AG08395 (cell line): ENCODE measurements at regions not wholly inside any gene's neighbourhood (a gene's known extent, or its start where the extent isn't known, plus 50 kb on each side); places are given as distances from the start of the nearest gene placed in this dataset.

Experiments used
- DNase-seq: peaks from one replicate; pipeline ENCODE4 v3.0.0; 2012; ENCODE audit warnings: mixed read lengths, low spot score

GRCh38 chr5:167898361-167899042, 392.9 kb upstream of the WWC1 start:
- no peak for DNase-seq

- peak; percentile 31 for DNase-seq
These were observed 391.9 kb upstream of the WWC1 start for GRCh38 chr5:167899490-167900070.

- no peak for DNase-seq
These were observed 391.0 kb upstream of the WWC1 start for GRCh38 chr5:167900340-167900935.

GRCh38 chr5:167902298-167902697, 389.1 kb upstream of the WWC1 start:
- no peak for DNase-seq

- DNase-seq, result no peak
These were observed 388.2 kb upstream of the WWC1 start for GRCh38 chr5:167903243-167903642.

- DNase-seq, result no peak
These were observed 387.8 kb upstream of the WWC1 start for GRCh38 chr5:167903659-167904058.

- no peak for DNase-seq
These were observed 385.3 kb upstream of the WWC1 start for GRCh38 chr5:167905919-167906853.

GRCh38 chr5:167908606-167909005, 382.8 kb upstream of the WWC1 start:
- DNase-seq, result no peak

GRCh38 chr5:167912941-167913665, 378.3 kb upstream of the WWC1 start:
- no peak for DNase-seq

- DNase-seq, result no peak
These were observed 376.2 kb upstream of the WWC1 start for GRCh38 chr5:167915237-167915636.

GRCh38 chr5:167916261-167916691, 375.2 kb upstream of the WWC1 start:
- DNase-seq, result no peak

GRCh38 chr5:167916706-167917105, 374.7 kb upstream of the WWC1 start:
- peak; percentile 47 for DNase-seq

GRCh38 chr5:167918184-167918812, 373.1 kb upstream of the WWC1 start:
- DNase-seq, result no peak

GRCh38 chr5:167918813-167919483, 372.5 kb upstream of the WWC1 start:
- no peak for DNase-seq

- DNase-seq, result no peak
These were observed 370.9 kb upstream of the WWC1 start for GRCh38 chr5:167920589-167920988.

GRCh38 chr5:167921796-167922195, 369.6 kb upstream of the WWC1 start:
- DNase-seq, result no peak

GRCh38 chr5:167923396-167923795, 368.0 kb upstream of the WWC1 start:
- no peak for DNase-seq

- no peak for DNase-seq
These were observed 361.6 kb upstream of the WWC1 start for GRCh38 chr5:167929841-167930240.

- DNase-seq, result no peak
These were observed 356.9 kb upstream of the WWC1 start for GRCh38 chr5:167934551-167934971.

- DNase-seq, result no peak
These were observed 355.4 kb upstream of the WWC1 start for GRCh38 chr5:167936022-167936421.
